K562 (cell line): ENCODE measurements at regions not wholly inside any gene's neighbourhood (a gene's known extent, or its start where the extent isn't known, plus 50 kb on each side); places are given as distances from the start of the nearest gene placed in this dataset.

Experiments used
- BMI1 ChIP-seq: fragments of 150-350 bp; IDR thresholded peaks from 2 replicates; pipeline ENCODE4 v1.6.1; 2014; ENCODE audit warnings: low read length
- CEBPG ChIP-seq, 3 experiments: fragments of 200-800 bp in 1 of 3; sonication (Bioruptor generic) in 1 of 3; sonication (generic) in 1 of 3; formaldehyde crosslinking in 1 of 3; IDR thresholded peaks in 2 of 3; conservative IDR thresholded peaks in 1 of 3; 2 replicates each; pipeline versions ENCODE4 v1.6.1 to v1.8.0; 2016 to 2022; ENCODE audit warnings: missing compliant biosample characterization in 2 of 3, missing genetic modification characterization in 2 of 3, mild to moderate bottlenecking in 1 of 3, missing genetic modification reagents in 1 of 3
- DDX20 ChIP-seq: fragments of 450-650 bp; IDR thresholded peaks from 2 replicates; pipeline ENCODE4 v1.6.1; 2016; ENCODE audit warnings: missing genetic modification characterization, low read depth, mild to moderate bottlenecking, missing compliant biosample characterization, moderate library complexity
- ETV5 ChIP-seq: sonication (generic); formaldehyde crosslinking; IDR thresholded peaks from 2 replicates; pipeline ENCODE4 v1.4.0; 2020; ENCODE audit warnings: low read depth, mild to moderate bottlenecking, missing genetic modification reagents
- FOXJ3 ChIP-seq: sonication (generic); formaldehyde crosslinking; IDR thresholded peaks from 2 replicates; pipeline ENCODE4 v1.4.0; 2020; ENCODE audit warnings: mild to moderate bottlenecking, missing genetic modification reagents
- HINFP ChIP-seq: fragments of 450-650 bp; conservative IDR thresholded peaks from 2 replicates; pipeline ENCODE4 v1.6.1; 2016; ENCODE audit warnings: missing genetic modification characterization, low read depth, mild to moderate bottlenecking, control low read depth, missing compliant biosample characterization
- PBX2 ChIP-seq, 2 experiments: IDR thresholded peaks in 1 of 2; conservative IDR thresholded peaks in 1 of 2; 2 replicates each; pipeline ENCODE4 v1.6.1; 2016; ENCODE audit warnings: low read depth in 2 of 2, mild to moderate bottlenecking in 1 of 2, missing compliant biosample characterization in 1 of 2, missing genetic modification characterization in 1 of 2, moderate library complexity in 1 of 2
- PCBP1 ChIP-seq: fragments of 200-400 bp; formaldehyde crosslinking; IDR thresholded peaks from 2 replicates; pipeline ENCODE4 v1.6.1; 2018; ENCODE audit warnings: mild to moderate bottlenecking, low read depth, low read length; ENCODE audit not compliant: poor library complexity, severe bottlenecking
- PKNOX1 ChIP-seq: fragments of 450-650 bp; IDR thresholded peaks from 2 replicates; pipeline ENCODE4 v1.6.1; 2016
- POLR2AphosphoS5 ChIP-seq: IDR thresholded peaks from 2 replicates; pipeline ENCODE4 v1.6.1; 2011; ENCODE audit warnings: mild to moderate bottlenecking, low read depth, low read length, moderate library complexity; ENCODE audit not compliant: control insufficient read depth, insufficient read depth
- POLR3G ChIP-seq: IDR thresholded peaks from 2 replicates; pipeline ENCODE4 v1.6.1; 2011; ENCODE audit not compliant: insufficient read length, insufficient replicate concordance; ENCODE audit errors: extremely low read depth
- POU5F1 ChIP-seq: fragments of 150-350 bp; IDR thresholded peaks from 2 replicates; pipeline ENCODE4 v1.6.1; 2014; ENCODE audit warnings: borderline replicate concordance, low read length, low read depth, mild to moderate bottlenecking; ENCODE audit not compliant: partially characterized antibody
- PTRF ChIP-seq: fragments of 450-650 bp; IDR thresholded peaks from 2 replicates; pipeline ENCODE4 v1.6.1; 2016; ENCODE audit warnings: mild to moderate bottlenecking, missing genetic modification characterization, missing compliant biosample characterization
- SMARCA4 ChIP-seq: fragments of 450-650 bp; IDR thresholded peaks from 2 replicates; pipeline ENCODE4 v1.6.1; 2016
- XRCC5 ChIP-seq: fragments of 200-400 bp; formaldehyde crosslinking; IDR thresholded peaks from 2 replicates; pipeline ENCODE4 v1.6.1; 2017; ENCODE audit warnings: low read depth, mild to moderate bottlenecking, low read length
- ZFP36 ChIP-seq: fragments of 150-350 bp; IDR thresholded peaks from 2 replicates; pipeline ENCODE4 v1.6.1; 2018; ENCODE audit warnings: low read length, low read depth; ENCODE audit not compliant: partially characterized antibody
- ZFPM2 ChIP-seq: fragments of 250-450 bp; sonication (Bioruptor Pico); IDR thresholded peaks from 2 replicates; pipeline ENCODE4 v1.5.1; 2022; ENCODE audit warnings: mild to moderate bottlenecking
- ZKSCAN8 ChIP-seq: fragments of 200-800 bp; sonication (Bioruptor generic); IDR thresholded peaks from 2 replicates; pipeline ENCODE4 v1.6.1; 2016; ENCODE audit warnings: missing genetic modification characterization, missing compliant biosample characterization
- ZNF124 ChIP-seq: sonication (generic); formaldehyde crosslinking; IDR thresholded peaks from 2 replicates; pipeline ENCODE4 v1.8.1; 2022; ENCODE audit warnings: missing genetic modification reagents
- ZNF134 ChIP-seq: fragments of 250-450 bp; sonication (Bioruptor Pico); conservative IDR thresholded peaks from 2 replicates; pipeline ENCODE4 v1.4.0; 2020
- ZNF165 ChIP-seq: fragments of 250-450 bp; sonication (Bioruptor Pico); IDR thresholded peaks from 2 replicates; pipeline ENCODE4 v1.4.0; 2020; ENCODE audit warnings: borderline replicate concordance
- ZNF224 ChIP-seq: sonication (generic); formaldehyde crosslinking; IDR thresholded peaks from 2 replicates; pipeline ENCODE4 v1.8.0; 2022; ENCODE audit warnings: mild to moderate bottlenecking, missing genetic modification reagents
- ZNF444 ChIP-seq: fragments of 250-450 bp; sonication (Bioruptor Pico); IDR thresholded peaks from 2 replicates; pipeline ENCODE4 v1.4.0; 2020; ENCODE audit warnings: mild to moderate bottlenecking, moderate library complexity

GRCh38 chr7:138388673-138389491, 71.2 kb upstream of the TRIM24 start (continued):
- no peak for TF ChIP-seq POU5F1
- TF ChIP-seq CEBPG (CRISPR knock-in tag; IDR thresholded peaks at IDR 0.05) = no peak
- peak; percentile 25 to 26; a peak in 2 of 4 replicates for TF ChIP-seq CEBPG (tag; conservative IDR thresholded peaks at IDR 0.05 in 1 of 2, IDR thresholded peaks at IDR 0.05 in 1 of 2)
- TF ChIP-seq DDX20 (tag) = no peak
- no peak for TF ChIP-seq ZFPM2 (CRISPR knock-in tag)
- TF ChIP-seq SMARCA4 = peak; percentile 42; the same call in 1 of the 2 replicates
- TF ChIP-seq ZKSCAN8 (CRISPR knock-in tag) = no peak
- no peak for TF ChIP-seq ZNF134
- TF ChIP-seq ZNF224 (CRISPR knock-in tag) = no peak
- no peak for TF ChIP-seq ZNF124 (CRISPR knock-in tag)
- TF ChIP-seq PBX2 (CRISPR knock-in tag; IDR thresholded peaks at IDR 0.05; ENCODE audit: low read depth) = no peak
- 0 out of 2 replicates have a peak, but pooled peaks have one; percentile 9 for TF ChIP-seq PBX2 (tag; conservative IDR thresholded peaks at IDR 0.05; ENCODE audit: low read depth)
- no peak for TF ChIP-seq POLR2AphosphoS5
- TF ChIP-seq XRCC5 = no peak
- no peak for TF ChIP-seq HINFP (tag)
- no peak for TF ChIP-seq ZNF165 (CRISPR knock-in tag)
- TF ChIP-seq BMI1 = no peak
- TF ChIP-seq PCBP1 = no peak
- TF ChIP-seq PTRF = no peak
- no peak for TF ChIP-seq ZNF444
- no peak for TF ChIP-seq ETV5 (CRISPR knock-in tag)
- no peak for TF ChIP-seq POLR3G
- TF ChIP-seq ZFP36 = no peak
- no peak for TF ChIP-seq FOXJ3 (CRISPR knock-in tag)
- TF ChIP-seq PKNOX1 = peak; percentile 50; the same call in 1 of the 2 replicates
